Pons (tissue), 1 donor: ENCODE measurements at regions not wholly inside any gene's neighbourhood (a gene's known extent, or its start where the extent isn't known, plus 50 kb on each side); places are given as distances from the start of the nearest gene placed in this dataset.
"Not testable (repeated sequence)": the region's sequence is repeated elsewhere in the genome, so short reads cannot be mapped to it uniquely, and the experiment has no call there.

Source experiments
- DNase-seq: peaks from one replicate; pipeline ENCODE4 v3.0.0-alpha.2; 2016; ENCODE audit warnings: low spot score

DNA sequence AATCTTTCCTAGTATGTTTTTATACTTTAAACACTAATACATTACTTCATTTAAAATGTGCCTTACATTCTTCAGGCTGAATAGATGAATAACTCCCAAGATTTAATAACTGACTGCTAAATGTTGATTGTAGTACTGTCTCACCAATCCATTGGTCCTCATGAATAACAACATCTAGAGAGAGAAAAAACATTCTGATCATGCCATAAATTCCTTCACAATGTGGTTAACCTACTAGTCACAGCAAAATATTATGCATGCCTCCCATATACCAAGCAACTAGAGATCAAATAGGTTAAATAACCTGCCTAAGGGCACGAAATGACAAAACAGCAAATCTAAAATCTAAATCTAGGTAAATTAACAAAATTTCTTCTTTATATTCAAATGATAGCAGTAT lies 66.2 kb downstream of the SYT15 start:
- not testable (repeated sequence) for DNase-seq

DNA sequence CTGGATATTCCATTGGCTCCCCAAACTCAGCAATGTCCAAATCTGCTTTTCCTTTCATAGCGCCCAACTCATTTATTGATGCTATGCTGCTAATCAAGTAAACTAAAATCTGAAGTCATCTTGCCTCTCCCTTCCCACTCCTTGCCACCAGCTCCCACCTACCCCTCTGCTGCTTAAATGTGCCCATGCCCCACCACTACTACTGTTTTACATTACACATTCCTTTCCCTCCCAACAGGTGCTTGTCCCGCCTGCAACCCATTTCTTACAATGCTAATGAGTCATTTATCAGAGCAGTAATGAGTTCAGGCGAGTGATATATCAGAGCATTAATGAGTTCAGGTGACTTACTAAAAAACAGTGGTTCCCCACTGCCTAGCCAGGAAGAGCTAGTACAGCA lies 67.2 kb downstream of the SYT15 start:
- not testable (repeated sequence) for DNase-seq

DNA sequence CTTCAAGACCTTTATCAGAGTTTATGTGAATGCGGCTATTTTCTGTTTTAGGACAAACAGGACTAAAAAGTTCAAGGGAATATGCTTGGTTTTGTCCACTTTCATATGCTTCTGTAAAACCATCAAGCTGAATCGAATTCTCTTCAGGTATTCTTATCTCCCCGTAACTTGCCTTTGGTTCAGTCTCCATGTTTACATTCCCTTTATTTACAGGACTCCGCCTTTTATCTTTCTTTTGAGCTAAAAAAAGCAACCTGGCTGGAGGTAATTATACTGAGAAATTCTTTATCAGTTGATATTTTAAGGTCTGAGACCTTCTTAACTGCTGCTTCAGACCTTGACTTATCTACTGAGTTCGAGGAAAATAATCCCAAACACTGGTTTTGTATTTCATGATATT lies 72.0 kb downstream of the SYT15 start:
- not testable (repeated sequence) for DNase-seq

DNA sequence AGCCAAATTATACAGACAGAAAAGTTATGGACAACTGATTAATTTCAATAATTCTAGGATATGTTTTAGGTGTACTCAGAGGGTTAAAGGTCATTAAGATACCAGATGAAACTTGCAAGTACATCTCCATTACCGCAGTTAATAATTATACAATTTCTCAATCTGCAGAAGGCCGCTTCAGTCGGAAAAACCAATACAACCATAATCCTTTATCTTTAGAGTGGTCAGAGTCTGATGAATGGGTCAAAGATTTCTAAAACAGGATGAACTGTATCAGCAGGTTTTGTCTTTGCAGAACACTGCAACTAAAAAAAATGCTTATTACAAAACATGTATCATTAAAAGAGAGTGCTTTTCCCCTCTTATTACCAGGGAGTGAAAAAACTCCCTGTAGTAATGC lies 78.5 kb downstream of the SYT15 start:
- not testable (repeated sequence) for DNase-seq

DNA sequence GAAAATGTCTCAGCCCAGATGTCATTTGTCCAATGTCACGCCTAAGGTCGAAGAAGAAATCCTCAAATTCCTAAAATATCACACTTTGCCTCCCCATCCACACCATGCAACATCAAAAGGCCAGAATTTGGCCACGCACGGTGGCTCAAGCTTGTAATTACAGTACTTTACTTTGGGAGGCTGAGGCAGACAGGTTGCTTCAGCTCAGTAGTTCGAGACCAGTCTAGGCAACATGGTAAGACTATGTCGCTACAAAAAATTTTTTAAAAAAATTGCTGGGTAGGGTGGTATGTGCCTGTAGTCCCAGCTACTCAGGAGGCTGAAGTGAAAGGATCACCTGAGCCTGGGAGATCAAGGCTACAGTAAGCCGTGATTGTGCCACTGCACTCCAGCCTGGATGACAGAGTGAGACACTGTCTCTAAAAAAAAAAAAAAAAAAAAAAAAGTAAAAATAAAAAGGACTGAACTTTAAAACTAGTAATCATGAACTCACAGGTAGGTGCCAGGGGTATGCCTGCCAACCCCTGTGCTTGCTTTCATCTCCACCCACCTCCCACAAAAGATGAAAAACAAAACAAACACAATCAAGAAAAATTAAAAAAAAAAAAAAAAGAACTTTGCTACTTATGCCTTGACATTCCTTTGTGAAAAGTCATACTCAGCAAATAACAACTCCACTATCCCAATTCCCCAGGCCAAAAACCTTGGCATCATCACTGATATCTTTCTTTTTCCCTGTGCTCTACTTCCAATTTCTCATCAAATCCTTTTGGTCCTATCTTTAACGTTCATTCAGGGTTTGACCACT lies 81.3 kb downstream of the SYT15 start:
- not testable (repeated sequence) for DNase-seq

DNA sequence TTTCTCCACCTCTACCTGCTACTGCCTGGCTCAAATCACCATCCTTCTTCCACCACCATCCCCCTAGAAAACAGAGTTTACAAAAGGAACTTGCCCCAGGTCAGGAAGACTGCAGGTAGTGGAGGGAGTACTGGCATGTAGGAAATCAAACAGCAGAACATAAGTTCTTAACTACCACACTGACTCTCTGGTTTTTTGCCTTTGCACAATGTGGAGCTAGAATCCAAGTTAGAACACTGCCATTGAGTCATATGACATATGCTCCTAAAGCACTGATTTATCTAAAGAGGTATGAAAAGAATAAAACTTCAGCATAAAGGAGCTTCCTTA lies 81.9 kb downstream of the SYT15 start:
- DNase-seq, result not testable (repeated sequence)

DNA sequence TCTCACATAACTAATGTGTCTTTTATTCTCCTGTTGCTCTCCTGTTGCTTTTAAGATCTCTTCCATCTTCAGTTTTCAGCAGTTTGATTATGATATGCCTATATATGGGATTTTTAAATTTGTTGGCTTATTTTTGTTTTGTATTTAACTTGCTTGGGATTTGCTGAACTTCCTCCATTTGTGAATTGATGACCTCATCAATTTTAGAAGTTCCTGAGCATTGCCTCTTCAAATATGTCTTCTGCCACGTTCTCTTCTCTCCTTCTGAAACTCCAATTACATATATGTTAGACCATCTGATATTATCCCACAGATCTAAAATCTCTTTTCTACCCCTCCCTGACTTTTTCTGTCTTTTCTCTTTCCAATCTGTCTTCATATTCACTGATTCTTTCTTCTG lies 86.6 kb downstream of the SYT15 start:
- not testable (repeated sequence) for DNase-seq

DNA sequence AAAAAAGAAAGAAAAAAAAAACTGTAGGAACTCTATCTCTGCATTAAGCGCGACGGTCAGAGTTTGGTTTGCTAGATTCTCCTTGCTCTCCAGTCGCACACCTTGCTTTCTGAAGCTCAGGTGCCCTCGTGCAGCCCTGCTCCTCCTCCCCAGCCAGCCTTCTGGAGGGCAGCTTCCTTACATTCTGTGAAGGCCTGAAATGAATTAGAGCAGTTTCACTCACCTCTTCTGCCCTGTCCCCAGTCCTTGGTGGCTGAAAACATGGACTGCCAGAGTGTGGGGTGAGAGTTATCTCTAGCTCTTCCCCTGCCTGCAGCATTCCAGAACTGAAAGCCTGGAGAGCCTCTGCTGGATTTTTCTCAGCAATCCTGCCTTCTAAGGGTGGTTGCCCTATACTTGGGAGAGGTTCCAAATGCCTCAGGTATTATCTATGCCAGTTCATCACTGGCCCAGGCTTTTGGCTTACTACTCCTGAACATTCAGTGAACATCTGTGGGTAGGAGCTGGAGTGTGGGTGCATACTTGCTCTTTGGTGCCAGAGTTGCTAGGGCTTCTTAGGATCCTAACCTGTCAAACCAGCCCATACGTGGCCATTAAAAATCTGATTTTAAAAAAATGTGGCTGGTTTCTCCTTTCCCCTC lies 89.5 kb downstream of the SYT15 start:
- DNase-seq, result not testable (repeated sequence)

DNA sequence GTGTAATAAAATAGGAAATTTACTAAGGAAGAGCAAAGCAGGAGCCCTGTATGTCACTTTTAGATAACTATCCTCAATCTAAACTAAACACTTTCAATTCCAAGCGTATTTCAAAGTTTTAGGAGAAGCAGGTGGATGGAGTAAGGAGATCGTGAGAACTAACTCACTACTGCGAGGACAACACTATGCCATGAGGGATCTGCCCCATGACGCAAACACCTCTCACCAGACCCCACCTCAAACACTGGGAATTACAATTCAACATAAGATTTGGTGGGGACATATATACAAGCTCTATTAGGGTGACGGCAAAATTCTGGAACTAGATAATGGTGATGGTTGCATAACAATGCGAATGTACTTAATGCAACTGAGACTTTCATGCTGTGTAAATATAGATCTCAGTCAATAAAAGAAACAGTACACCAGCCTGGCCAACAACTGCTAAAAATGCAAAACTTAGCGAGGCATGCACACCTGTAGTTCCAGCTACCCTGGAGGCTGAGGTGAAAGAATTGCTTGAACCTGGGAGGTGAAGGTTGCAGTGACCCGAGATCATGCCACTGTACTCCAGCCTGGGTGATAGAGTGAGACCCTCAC lies 99.0 kb downstream of the SYT15 start:
- not testable (repeated sequence) for DNase-seq

DNA sequence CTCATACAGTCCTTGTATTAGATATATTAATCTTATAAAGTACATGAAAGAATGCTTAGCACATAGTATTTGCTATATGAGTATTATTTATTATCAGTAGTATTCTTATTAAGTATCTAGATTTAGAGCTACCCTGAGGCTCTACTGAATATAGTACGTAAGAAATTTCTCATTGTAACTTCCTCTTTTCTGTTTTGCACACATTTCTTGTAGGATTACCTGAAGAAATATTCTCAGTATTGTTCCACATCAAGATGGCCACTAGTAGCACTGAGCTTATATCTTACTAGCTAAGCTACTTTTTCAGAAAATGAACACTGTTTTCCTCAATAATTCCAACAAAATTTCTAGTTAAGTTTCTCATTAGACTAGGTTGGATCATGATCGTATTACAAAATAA lies 112.5 kb downstream of the SYT15 start:
- not testable (repeated sequence) for DNase-seq

DNA sequence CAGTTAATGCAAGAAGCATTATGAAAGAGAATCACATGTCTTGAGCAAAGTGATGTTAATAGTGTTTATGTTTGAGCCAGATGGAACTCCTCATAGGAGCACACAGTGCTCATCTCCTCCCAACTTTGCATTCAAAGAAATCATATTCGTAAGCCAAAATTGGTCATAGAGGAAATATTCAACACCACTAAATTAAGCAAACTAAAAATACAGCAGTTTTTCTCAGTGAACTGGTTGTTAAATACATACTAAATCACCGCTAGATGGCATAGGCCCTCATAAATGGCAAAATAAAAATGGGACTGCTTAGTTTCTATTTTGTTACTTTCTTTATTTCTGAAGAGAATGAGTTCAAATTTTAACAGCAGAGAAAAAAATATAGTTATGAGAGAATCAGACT lies 114.3 kb downstream of the SYT15 start:
- not testable (repeated sequence) for DNase-seq

DNA sequence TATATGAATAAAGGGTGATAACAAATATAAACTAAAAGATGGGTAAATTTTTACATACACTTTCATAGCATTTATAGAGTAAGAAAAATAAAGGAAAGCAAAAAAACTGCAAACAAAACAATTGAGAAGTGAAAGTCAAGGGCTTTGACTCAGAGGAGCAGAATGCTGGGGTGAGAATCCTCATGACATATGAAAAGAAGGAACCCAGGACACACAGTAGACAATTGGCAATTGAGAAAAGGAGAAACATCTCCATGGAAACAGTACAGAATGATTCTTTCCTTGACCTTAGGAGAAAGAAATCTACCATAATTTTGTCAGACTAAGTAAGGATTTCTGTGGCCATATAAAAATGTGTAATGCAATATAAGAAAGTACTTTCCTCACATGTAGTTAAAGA lies 138.3 kb downstream of the SYT15 start:
- not testable (repeated sequence) for DNase-seq

DNA sequence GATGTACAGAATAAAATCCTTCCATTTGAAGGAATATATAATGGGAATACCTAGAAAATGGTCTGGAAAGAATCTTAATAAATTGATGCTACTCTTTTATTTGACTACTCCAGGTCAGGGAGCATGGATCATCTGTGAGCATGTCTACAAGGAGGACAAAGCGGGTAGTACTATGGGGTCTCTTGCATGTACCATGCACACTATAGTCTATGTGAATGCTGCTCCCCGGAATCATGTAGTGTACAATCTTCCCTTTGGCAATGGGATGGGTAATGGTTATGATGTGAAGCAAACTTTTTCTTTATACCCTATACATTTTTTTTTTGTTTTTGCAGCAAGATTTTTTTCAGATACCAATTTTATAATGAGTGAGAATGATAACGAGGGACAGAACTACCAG lies 139.1 kb downstream of the SYT15 start:
- not testable (repeated sequence) for DNase-seq

DNA sequence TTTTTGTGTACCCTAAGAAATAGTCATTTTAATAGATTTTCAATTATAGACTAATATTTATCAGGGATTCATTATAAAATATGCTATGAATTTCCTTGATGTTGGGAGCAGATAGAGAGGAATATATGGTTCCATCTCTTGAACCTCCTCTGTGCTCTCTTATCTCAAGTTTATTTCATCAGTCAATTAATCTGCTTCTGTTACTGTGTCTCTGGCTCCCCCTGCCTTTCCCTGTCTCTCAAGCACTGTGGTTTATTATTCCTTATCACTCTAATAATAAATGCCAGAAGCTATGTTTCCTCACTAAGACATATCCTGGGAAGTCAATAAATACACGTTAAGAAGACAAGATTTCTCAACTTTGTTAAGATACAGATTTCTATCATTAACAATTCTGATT lies 141.5 kb downstream of the SYT15 start:
- peak; percentile 35 for DNase-seq

DNA sequence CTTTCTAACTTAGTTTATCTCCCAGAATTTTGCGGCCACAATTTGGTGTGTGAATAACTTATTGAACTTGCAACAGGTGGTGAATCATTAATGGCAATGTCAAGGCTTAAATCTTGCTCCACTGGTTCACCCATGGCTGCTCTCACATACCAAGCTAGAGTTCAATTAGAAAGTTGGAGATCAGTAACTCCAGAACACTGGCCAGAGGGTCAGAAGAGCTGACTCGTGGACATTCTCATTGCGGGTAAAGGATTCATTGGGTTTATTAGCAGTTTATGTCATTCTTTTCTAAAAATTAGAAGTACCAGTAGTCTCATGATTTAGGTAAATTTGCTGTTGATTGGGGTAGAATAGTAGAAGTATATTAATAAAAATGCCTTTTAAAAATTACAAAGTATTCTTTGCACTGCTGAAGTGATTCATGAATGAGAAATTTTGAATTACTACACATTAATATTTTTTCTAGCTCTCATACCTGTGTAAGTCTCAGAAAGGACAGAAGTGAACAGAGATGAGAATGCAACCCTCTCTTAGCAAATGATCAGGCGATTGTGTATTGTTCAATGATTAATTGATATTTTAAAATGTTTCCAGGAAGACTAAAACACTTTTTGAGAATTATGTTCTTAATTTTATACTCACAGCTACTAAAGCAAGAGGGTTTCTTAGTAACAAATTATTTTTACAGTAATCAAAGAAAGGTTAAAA lies 142.0 kb downstream of the SYT15 start:
- not testable (repeated sequence) for DNase-seq

DNA sequence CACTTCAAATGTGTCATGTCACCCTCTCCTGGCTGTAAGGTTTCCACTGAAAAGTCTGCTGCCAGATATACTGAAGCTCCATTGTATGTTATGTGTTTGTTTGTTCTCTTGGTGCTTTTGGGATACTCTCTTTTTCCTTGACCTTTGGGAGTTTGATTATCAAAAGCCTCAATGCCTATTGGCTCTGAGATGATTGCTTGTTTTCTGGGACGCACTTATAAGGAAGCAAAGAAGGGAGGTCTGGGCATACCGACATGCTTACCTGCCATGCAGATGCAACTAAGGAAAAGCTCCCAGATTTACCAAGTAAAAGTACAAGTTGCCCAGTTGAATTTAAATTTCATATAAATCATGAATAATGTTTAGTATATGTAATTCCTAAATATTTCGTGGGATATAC lies 145.3 kb downstream of the SYT15 start:
- DNase-seq, result not testable (repeated sequence)

DNA sequence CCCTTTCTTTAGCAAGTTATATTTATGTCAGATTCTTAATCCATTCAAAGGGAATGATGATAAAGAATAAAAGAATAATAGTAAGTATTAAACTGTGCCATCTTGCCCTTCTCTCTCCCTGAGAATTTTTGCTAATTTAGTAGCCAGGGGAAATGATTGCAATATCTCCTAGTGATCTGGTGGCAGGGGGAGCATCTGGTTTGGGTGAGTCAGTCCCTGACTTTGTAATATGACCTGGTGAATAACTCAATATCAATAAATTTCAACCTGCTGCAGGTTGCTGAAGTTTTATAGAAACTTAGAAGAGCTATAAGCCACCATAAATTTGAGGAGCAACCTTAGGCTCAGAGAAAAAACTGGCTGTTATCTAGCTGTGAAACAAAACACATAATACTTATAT lies 149.4 kb downstream of the SYT15 start:
- not testable (repeated sequence) for DNase-seq

DNA sequence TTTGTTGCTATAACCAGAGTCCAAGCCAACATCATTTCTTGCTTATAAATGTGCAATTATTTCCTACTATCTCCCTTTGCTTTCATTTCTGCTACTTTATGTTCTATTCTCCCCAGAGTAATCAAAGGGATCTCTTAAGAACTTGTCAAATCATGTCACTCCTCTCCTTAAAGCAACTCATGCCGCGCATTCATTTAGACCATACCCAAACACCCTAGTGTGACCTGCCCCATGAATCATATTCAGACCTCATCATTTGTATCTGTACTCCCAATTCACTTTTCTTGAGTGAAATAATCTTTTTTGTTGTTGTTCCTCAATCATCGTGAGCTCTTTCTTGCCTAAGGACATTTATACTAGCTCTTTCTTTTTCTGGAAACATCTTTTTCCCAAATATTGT lies 151.8 kb downstream of the SYT15 start:
- not testable (repeated sequence) for DNase-seq

DNA sequence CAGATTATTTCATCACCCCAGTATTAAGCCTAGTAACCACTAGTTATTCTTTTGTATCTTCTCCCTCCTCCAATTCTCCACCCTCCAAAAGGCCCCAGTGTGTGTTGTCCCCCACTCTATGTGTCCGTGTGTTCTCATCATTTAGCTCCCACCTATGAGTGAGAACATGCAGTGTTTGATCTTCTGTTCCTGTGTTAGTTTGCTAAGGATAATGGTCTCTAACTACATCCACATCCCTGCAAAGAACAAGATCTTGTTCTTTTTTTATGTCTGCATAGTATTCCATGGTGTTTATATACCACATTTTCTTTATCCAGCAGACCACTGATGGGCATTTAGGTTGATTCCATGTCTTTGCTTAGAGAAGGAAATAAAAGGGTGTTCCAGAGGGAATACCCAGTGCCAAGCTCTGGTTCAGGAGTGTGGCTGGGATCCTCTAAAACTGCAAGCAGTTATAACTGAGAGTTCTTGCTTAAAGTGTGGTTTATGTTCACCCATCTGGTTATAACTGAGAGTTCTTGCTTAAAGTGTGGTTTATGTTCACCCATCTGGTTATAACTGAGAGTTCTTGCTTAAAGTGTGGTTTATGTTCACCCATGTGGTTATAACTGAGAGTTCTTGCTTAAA lies 154.8 kb downstream of the SYT15 start:
- DNase-seq, result not testable (repeated sequence)

DNA sequence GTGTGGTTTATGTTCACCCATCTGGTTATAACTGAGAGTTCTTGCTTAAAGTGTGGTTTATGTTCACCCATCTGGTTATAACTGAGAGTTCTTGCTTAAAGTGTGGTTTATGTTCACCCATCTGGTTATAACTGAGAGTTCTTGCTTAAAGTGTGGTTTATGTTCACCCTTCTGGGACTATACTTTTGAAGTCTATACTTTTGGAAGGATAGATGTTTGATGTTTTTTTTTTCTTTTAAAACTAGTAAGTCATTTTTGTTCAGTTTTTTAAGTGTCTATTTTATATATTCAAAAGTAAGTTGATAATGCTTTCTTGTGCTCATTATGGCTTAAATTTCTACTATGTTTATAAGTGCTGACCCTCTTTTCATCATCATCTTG lies 155.3 kb downstream of the SYT15 start:
- not testable (repeated sequence) for DNase-seq

DNA sequence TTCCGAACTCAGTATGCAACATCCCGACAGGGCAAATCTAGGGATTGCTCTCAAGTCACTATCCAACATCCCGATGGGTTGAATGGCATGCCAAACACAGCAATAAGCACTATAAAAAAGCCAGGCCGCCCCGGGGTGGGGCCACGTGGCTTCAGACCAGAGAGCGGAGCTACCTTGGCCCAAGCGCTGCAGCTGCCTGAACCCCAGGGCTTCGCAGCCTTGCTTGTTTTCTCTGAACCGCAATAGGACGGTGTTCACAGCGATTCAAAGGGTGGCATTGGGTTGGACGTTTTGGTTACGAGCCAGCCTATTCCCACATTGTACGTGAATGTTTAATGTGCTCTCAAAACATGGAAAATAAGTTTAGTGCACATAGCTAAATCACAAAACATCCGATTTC lies 161.0 kb downstream of the SYT15 start:
- not testable (repeated sequence) for DNase-seq

DNA sequence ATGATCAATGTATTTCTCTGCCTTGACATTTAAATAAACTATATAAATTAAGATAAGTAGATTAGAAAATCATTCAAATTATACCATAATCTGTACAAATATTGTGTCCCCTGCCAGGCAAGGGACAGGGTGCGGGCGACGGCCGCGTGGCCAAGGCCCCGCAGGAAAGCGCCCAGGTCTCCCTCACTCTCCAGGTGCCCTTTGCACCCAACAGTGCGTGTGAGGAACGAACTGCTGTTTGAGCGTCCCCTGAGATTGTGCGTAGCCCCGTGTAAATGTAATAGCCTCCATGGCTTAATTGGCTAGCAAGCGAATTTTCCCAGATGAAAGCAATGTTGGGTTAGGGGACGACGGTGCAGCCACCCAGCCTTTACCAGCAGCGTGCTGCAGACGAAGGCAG lies 161.4 kb downstream of the SYT15 start:
- not testable (repeated sequence) for DNase-seq
